B cell (primary cell): ENCODE measurements at regions not wholly inside any gene's neighbourhood (a gene's known extent, or its start where the extent isn't known, plus 50 kb on each side); places are given as distances from the start of the nearest gene placed in this dataset.

Experiments
- ATAC-seq: fragments of 200-7000 bp; cut with Tn5 transposase; one replicate; pipeline ENCODE4 v1.10.0; 2021; ENCODE audit warnings: low read depth, mild to moderate bottlenecking, moderate number of reproducible peaks, moderate library complexity
- CTCF ChIA-PET: fragments of 350-600 bp; sonication (Branson Sonifier 250); formaldehyde crosslinking; loops from one replicate; lab custom pipeline; 2021; ENCODE audit warnings: antibody characterized with exemption, inconsistent platforms; lab: Charles Lee
- POLR2A ChIA-PET: fragments of 350-600 bp; sonication (Branson Sonifier 250); formaldehyde crosslinking; loops from one replicate; lab custom pipeline; 2021; ENCODE audit warnings: antibody characterized with exemption; lab: Charles Lee
- DNase-seq: peaks from one replicate; pipeline ENCODE4 v3.0.0; 2013
- H2AFZ ChIP-seq: 2 replicates; pipeline ENCODE4 v1.6.1; 2012; ENCODE audit warnings: mild to moderate bottlenecking, low read depth, low read length; ENCODE audit not compliant: insufficient read depth, poor library complexity, severe bottlenecking
- H3K27ac ChIP-seq, 2 donors: 1 replicate in 1 of 2; 2 replicates in 1 of 2; pipeline ENCODE4 v1.5.1; 2012 to 2013; ENCODE audit warnings: low read length in 2 of 2, mild to moderate bottlenecking in 2 of 2, moderate library complexity in 1 of 2
- H3K27me3 ChIP-seq, 4 experiments: fragments of 200-600 bp in 1 of 4; sonication (generic) in 1 of 4; replicated peaks in 1 of 4; 1 replicate in 2 of 4; 2 replicates in 2 of 4; pipeline versions ENCODE4 v1.6.1 to v1.7.0; 2013 to 2016; ENCODE audit warnings: low read length in 3 of 4, mild to moderate bottlenecking in 2 of 4, mixed read lengths in 1 of 4, moderate library complexity in 1 of 4; ENCODE audit not compliant: insufficient read depth in 4 of 4, control insufficient read depth in 3 of 4; ENCODE audit errors: control extremely low read depth in 1 of 4
- H3K36me3 ChIP-seq, 2 experiments: replicated peaks in 1 of 2; 1 replicate in 1 of 2; 2 replicates in 1 of 2; pipeline versions ENCODE4 v1.6.1 to v1.7.1; 2013; ENCODE audit warnings: low read length in 1 of 2; ENCODE audit not compliant: insufficient read depth in 2 of 2, control insufficient read depth in 1 of 2; ENCODE audit errors: control extremely low read depth in 1 of 2, extremely low read depth in 1 of 2
- H3K4me1 ChIP-seq, 2 donors: fragments of 200-600 bp in 1 of 2; sonication (generic) in 1 of 2; 1 replicate in 1 of 2; 2 replicates in 1 of 2; pipeline versions ENCODE4 v1.5.1 to v1.6.1; 2013 to 2017; ENCODE audit warnings: low read length in 2 of 2; ENCODE audit not compliant: control insufficient read depth in 2 of 2, insufficient read depth in 2 of 2
- H3K4me2 ChIP-seq: replicated peaks from 2 replicates; pipeline ENCODE3; 2012; ENCODE audit warnings: mild to moderate bottlenecking, low read depth, low read length; ENCODE audit not compliant: poor library complexity, severe bottlenecking
- H3K4me3 ChIP-seq, 5 experiments: fragments of 200-600 bp in 1 of 5; sonication (generic) in 1 of 5; 1 replicate in 3 of 5; 2 replicates in 2 of 5; pipeline versions ENCODE4 v1.5.1 to v1.7.0; 2011 to 2016; ENCODE audit warnings: low read length in 4 of 5, mild to moderate bottlenecking in 4 of 5, low read depth in 2 of 5, control low read depth in 1 of 5, moderate library complexity in 1 of 5; ENCODE audit not compliant: insufficient read depth in 1 of 5; ENCODE audit errors: control extremely low read depth in 1 of 5, extremely low read depth in 1 of 5
- H3K79me2 ChIP-seq: fragments of 200-600 bp; sonication (generic); one replicate; pipeline ENCODE4 v1.6.0; 2016; ENCODE audit warnings: low read length; ENCODE audit not compliant: control insufficient read depth, insufficient read depth
- H3K9ac ChIP-seq: fragments of 200-600 bp; sonication (generic); 2 replicates; pipeline ENCODE4 v1.6.1; 2017; ENCODE audit warnings: mild to moderate bottlenecking, low read length, moderate library complexity
- H3K9me3 ChIP-seq, 3 donors: one replicate each; pipeline versions ENCODE4 v1.6.1 to v1.7.1; 2013; ENCODE audit warnings: low read length in 2 of 3; ENCODE audit not compliant: control insufficient read depth in 2 of 3, insufficient read depth in 1 of 3; ENCODE audit errors: control extremely low read depth in 1 of 3
- H4K20me1 ChIP-seq: 2 replicates; pipeline ENCODE4 v1.6.0; 2012; ENCODE audit warnings: mild to moderate bottlenecking, low read length; ENCODE audit not compliant: insufficient read depth, control insufficient read depth, poor library complexity, severe bottlenecking
- H3K27ac Mint-ChIP-seq: one replicate; pipeline ENCODE4 v1.8.0; 2021; ENCODE audit warnings: mixed read lengths
- H3K27me3 Mint-ChIP-seq: one replicate; pipeline ENCODE4 v1.8.0; 2021; ENCODE audit warnings: mixed read lengths
- H3K4me1 Mint-ChIP-seq: one replicate; pipeline ENCODE4 v1.8.0; 2021; ENCODE audit warnings: mixed read lengths
- H3K4me3 Mint-ChIP-seq: one replicate; pipeline ENCODE4 v1.8.0; 2021; ENCODE audit warnings: mixed read lengths
- H3K9me3 Mint-ChIP-seq: one replicate; pipeline ENCODE4 v1.8.0; 2022; ENCODE audit warnings: mixed read lengths; ENCODE audit not compliant: insufficient read depth
- EZH2 ChIP-seq: IDR thresholded peaks from 2 replicates; pipeline ENCODE4 v1.6.1; 2012; ENCODE audit warnings: borderline replicate concordance, low read depth, mild to moderate bottlenecking, moderate library complexity, low read length; ENCODE audit not compliant: insufficient read depth, poor library complexity, severe bottlenecking
- WGBS: methylation state at CpG from one replicate; pipeline ENCODE4 v1.1.5; 2013; ENCODE audit warnings: missing lambda C conversion rate; ENCODE audit not compliant: insufficient coverage; 5-methylcytosine and 5-hydroxymethylcytosine counted together
- intact Hi-C: fragments of 100-400 bp; cut with micrococcal nuclease; formaldehyde crosslinking; loops from one replicate; pipeline ENCODE4 v1.10.0; 2022
- TF ChIP-seq, protein P1 (sequence below): fragments of 200-600 bp; IDR thresholded peaks from one replicate; pipeline ENCODE4 v1.8.0; 2022; ENCODE audit warnings: antibody characterized with exemption, mild to moderate bottlenecking

DNA sequence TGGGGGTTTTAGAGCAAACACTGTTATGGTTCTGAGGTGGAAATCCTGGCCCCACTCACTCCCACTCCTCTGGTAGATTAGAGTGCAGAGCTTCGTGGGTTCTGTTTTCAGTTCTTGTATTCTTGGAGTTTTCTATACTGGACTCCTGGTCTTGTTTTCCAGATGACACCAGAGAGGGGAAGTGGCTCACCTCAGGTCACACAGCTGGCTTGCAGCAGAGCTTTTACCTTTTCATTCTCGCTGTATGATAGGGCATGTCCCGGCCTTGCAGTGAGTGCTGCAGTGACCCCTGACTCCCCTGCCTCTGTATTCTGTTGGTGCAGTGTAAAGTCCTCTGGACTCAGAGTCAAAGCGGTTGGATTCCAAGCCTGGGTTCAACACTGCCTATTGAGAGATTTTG, 148.9 kb upstream of the MEX3C start:
- CTCF ChIA-PET, result no interaction called here
- H3K27me3 ChIP-seq, result peaks cover 0 to 16% (median 0%) of the 10 kb centered on the region in 4 experiments
- 77% methylated on average over 4 of the region's 4 CpGs for WGBS
- H3K4me1 ChIP-seq, result no peaks in the 10 kb centered on the region
- H3K4me3 Mint-ChIP-seq, result no peak overlapping the region
- TF ChIP-seq, protein P1, sequence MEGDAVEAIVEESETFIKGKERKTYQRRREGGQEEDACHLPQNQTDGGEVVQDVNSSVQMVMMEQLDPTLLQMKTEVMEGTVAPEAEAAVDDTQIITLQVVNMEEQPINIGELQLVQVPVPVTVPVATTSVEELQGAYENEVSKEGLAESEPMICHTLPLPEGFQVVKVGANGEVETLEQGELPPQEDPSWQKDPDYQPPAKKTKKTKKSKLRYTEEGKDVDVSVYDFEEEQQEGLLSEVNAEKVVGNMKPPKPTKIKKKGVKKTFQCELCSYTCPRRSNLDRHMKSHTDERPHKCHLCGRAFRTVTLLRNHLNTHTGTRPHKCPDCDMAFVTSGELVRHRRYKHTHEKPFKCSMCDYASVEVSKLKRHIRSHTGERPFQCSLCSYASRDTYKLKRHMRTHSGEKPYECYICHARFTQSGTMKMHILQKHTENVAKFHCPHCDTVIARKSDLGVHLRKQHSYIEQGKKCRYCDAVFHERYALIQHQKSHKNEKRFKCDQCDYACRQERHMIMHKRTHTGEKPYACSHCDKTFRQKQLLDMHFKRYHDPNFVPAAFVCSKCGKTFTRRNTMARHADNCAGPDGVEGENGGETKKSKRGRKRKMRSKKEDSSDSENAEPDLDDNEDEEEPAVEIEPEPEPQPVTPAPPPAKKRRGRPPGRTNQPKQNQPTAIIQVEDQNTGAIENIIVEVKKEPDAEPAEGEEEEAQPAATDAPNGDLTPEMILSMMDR, result no peak
- no peak for TF ChIP-seq EZH2
- peaks cover 27% of the 10 kb centered on the region for H3K27me3 Mint-ChIP-seq
- DNase-seq (no peak), ATAC-seq (no peak)
- no peaks in the 10 kb centered on the region for H3K36me3 ChIP-seq
- intact Hi-C loops, result no loop called here
- H3K4me1 Mint-ChIP-seq, result no peaks in the 10 kb centered on the region
- no peak overlapping the region for H3K27ac Mint-ChIP-seq
- no peaks in the 10 kb centered on the region for H3K79me2 ChIP-seq
- peaks cover 2% of the 10 kb centered on the region for H3K9me3 Mint-ChIP-seq
- no peak overlapping the region for H3K9ac ChIP-seq
- no peak overlapping the region for H2AFZ ChIP-seq
- H3K27ac ChIP-seq, result no peak overlapping the region
- POLR2A ChIA-PET, result no interaction called here
- H3K4me3 ChIP-seq, result no peak overlapping the region
- H3K4me2 ChIP-seq, result no peak overlapping the region
- no peaks in the 10 kb centered on the region for H3K9me3 ChIP-seq
- H4K20me1 ChIP-seq, result no peaks in the 10 kb centered on the region

DNA sequence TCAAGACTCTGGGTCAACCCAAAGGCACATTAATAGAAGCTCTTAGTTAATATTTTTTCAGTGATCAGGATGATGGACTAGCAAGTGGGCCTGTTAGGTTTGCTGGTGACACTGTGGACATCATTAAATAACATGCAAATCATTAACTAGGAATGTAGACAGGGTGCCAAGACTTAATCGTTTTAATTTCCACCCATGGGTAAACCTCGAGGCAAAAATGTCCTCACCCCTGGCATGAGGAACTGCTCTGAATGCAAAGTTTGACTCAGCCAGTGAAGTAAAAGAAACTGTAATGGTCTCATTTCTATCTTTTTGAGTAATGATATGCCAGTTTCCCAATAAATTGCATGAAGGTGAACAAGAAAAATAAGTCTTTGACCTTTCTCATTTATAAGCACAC, 152.6 kb upstream of the MEX3C start:
- H2AFZ ChIP-seq, result no peak overlapping the region
- no CpG with 5 or more reads among the region's 2 CpGs for WGBS

More for the DNA sequence above, 152.6 kb upstream of the MEX3C start:
- no peaks in the 10 kb centered on the region for H3K4me1 Mint-ChIP-seq
- Histone ChIP-seq H3K4me1 (no peaks in the 10 kb centered on the region), H3K4me2 (no peak overlapping the region), H3K27ac (no peak overlapping the region), H3K4me3 (no peak overlapping the region), H3K36me3 (no peaks in the 10 kb centered on the region), H3K27me3 (peaks cover 0 to 12% (median 3%) of the 10 kb centered on the region in 4 experiments), H3K79me2 (no peaks in the 10 kb centered on the region), H4K20me1 (no peaks in the 10 kb centered on the region), H3K9me3 (no peaks in the 10 kb centered on the region), H3K9ac (no peak overlapping the region)
- H3K9me3 Mint-ChIP-seq, result peaks cover 2% of the 10 kb centered on the region
- no peak overlapping the region for H3K4me3 Mint-ChIP-seq
- ATAC-seq, result no peak
- ChIA-PET CTCF (no interaction called here), POLR2A (no interaction called here)
- H3K27me3 Mint-ChIP-seq, result peaks cover 28% of the 10 kb centered on the region
- intact Hi-C loops, result no loop called here
- no peak overlapping the region for H3K27ac Mint-ChIP-seq
- DNase-seq, result no peak
- TF ChIP-seq, protein P1, result no peak
- no peak for TF ChIP-seq EZH2
